Thyroid gland (tissue), 4 donors: ENCODE measurements at regions not wholly inside any gene's neighbourhood (a gene's known extent, or its start where the extent isn't known, plus 50 kb on each side); places are given as distances from the start of the nearest gene placed in this dataset.

Source experiments
- DNase-seq, 2 donors: peaks; one replicate each; pipeline ENCODE4 v3.0.0-alpha.2; 2019
- H3K27ac ChIP-seq, 3 donors: fragments of 200-600 bp; sonication (generic); 1 replicate in 2 of 3; 2 replicates in 1 of 3; pipeline ENCODE4 v1.5.1; 2016 to 2019; ENCODE audit warnings: mild to moderate bottlenecking in 1 of 3, moderate library complexity in 1 of 3
- H3K27me3 ChIP-seq: fragments of 200-600 bp; sonication (generic); one replicate; pipeline ENCODE4 v1.5.1; 2019
- H3K36me3 ChIP-seq, 2 donors: fragments of 200-600 bp; sonication (generic); one replicate each; pipeline ENCODE4 v1.5.1; 2016 to 2019
- H3K4me1 ChIP-seq, 2 donors: fragments of 200-600 bp; sonication (generic); one replicate each; pipeline ENCODE4 v1.5.1; 2017 to 2019
- H3K4me3 ChIP-seq, 3 donors: fragments of 200-600 bp; sonication (generic); replicated peaks in 1 of 3; 1 replicate in 2 of 3; 2 replicates in 1 of 3; pipeline ENCODE4 v1.5.1; 2016; ENCODE audit warnings: mild to moderate bottlenecking in 1 of 3
- H3K9me3 ChIP-seq: fragments of 200-600 bp; sonication (generic); one replicate; pipeline ENCODE4 v1.5.1; 2017
- CTCF ChIP-seq, 6 experiments: fragments of 200-600 bp in 3 of 6; fragments of 450-650 bp in 3 of 6; sonication (generic) in 3 of 6; IDR thresholded peaks; one replicate each; pipeline ENCODE4 v1.5.1; 2016 to 2019; ENCODE audit warnings: antibody characterized with exemption in 6 of 6, mild to moderate bottlenecking in 2 of 6, inconsistent platforms in 1 of 6, moderate library complexity in 1 of 6
- POLR2A ChIP-seq, 2 donors: fragments of 450-650 bp; IDR thresholded peaks; one replicate each; pipeline ENCODE4 v1.6.1; 2017; ENCODE audit warnings: antibody characterized with exemption in 2 of 2, mild to moderate bottlenecking in 2 of 2, moderate library complexity in 1 of 2
- WGBS, 2 donors: methylation state at CpG; one replicate each; pipeline ENCODE4 v1.1.5; 2017; 5-methylcytosine and 5-hydroxymethylcytosine counted together
- intact Hi-C: fragments of 100-400 bp; cut with DNase I; formaldehyde crosslinking; loops from one replicate; pipeline ENCODE4 v1.15.1; 2023

GRCh38 chr2:5975401-5975800, 283.2 kb downstream of the SOX11 start:
- H3K27me3 ChIP-seq = no peaks in the 10 kb centered on the region
- no peaks in the 10 kb centered on the region for H3K9me3 ChIP-seq
- no peak overlapping the region for H3K27ac ChIP-seq
- intact Hi-C loops = no loop called here
- no peak overlapping the region for H3K4me3 ChIP-seq
- H3K36me3 ChIP-seq = no peaks in the 10 kb centered on the region
- no peaks in the 10 kb centered on the region for H3K4me1 ChIP-seq
- no peak for DNase-seq
- no peak for TF ChIP-seq POLR2A (IDR thresholded peaks at IDR 0.05)
- no peak for TF ChIP-seq CTCF (IDR thresholded peaks at IDR 0.05)
- WGBS, 2 donors = 69 to 90% methylated on average over 3 of the region's 3 CpGs

DNA sequence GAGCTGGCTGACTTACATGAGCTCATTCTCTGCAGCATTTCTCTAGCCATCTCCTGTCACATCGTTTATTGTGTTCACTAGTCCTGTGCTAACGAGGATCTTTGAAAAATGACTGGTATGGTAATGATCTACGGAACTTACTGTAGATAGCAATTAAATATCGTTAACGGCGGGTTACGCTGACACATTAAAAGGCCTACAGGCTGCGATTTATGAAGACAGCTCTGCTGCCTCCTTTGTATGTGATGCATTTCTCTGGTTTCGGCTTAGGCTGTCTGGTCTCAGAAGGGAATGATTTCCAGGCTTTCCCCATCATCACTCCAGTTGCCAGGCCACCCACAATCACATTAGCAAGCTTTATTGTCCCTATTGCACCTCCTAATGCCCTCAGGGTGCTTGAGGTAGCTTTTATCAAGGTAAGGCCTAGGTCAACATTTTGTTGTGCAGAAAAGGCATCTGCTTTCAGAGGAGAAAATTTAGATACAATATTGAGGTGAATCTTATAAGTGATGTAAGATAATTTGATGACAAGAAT, 284.4 kb downstream of the SOX11 start:
- intact Hi-C loops = no loop called here
- TF ChIP-seq CTCF (IDR thresholded peaks at IDR 0.05) (no peak), POLR2A (IDR thresholded peaks at IDR 0.05) (no peak)
- Histone ChIP-seq H3K4me1 (peaks cover 2 to 4% of the 10 kb centered on the region in 2 donors), H3K4me3 (no peak overlapping the region), H3K27me3 (no peaks in the 10 kb centered on the region), H3K27ac (no peak overlapping the region), H3K9me3 (no peaks in the 10 kb centered on the region), H3K36me3 (no peaks in the 10 kb centered on the region)
- no peak for DNase-seq
- WGBS, 2 donors = 85 to 94% methylated on average over 9 of the region's 9 CpGs

DNA sequence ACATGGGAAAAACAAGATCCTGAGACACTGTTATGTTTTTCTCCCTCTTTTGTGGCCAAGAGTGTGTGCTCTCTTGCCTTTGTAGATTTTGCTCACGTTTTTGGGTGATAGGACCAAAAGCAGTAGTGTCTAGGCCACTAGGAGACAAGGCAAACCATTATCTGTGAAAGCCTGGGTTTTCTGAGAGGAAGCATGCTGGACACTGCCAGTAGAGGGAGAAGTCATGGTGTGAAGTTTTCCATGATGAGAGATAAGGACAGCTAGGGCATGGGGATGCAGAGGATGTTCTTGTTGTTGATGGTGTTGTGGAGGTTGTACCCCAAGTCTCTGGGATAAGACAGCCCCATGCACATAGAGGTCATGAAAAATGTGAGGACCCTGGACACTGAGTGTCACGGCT, 285.3 kb downstream of the SOX11 start:
- H3K36me3 ChIP-seq = no peaks in the 10 kb centered on the region
- peaks cover 2 to 8% of the 10 kb centered on the region in 2 donors for H3K4me1 ChIP-seq
- no peak for DNase-seq
- no peak overlapping the region for H3K4me3 ChIP-seq
- no peak for TF ChIP-seq POLR2A (IDR thresholded peaks at IDR 0.05)
- TF ChIP-seq CTCF (IDR thresholded peaks at IDR 0.05) = no peak
- H3K9me3 ChIP-seq = no peaks in the 10 kb centered on the region
- 58 to 72% methylated on average over 2 of the region's 2 CpGs for WGBS, 2 donors
- intact Hi-C loops = no loop called here
- H3K27me3 ChIP-seq = no peaks in the 10 kb centered on the region
- no peak overlapping the region for H3K27ac ChIP-seq

DNA sequence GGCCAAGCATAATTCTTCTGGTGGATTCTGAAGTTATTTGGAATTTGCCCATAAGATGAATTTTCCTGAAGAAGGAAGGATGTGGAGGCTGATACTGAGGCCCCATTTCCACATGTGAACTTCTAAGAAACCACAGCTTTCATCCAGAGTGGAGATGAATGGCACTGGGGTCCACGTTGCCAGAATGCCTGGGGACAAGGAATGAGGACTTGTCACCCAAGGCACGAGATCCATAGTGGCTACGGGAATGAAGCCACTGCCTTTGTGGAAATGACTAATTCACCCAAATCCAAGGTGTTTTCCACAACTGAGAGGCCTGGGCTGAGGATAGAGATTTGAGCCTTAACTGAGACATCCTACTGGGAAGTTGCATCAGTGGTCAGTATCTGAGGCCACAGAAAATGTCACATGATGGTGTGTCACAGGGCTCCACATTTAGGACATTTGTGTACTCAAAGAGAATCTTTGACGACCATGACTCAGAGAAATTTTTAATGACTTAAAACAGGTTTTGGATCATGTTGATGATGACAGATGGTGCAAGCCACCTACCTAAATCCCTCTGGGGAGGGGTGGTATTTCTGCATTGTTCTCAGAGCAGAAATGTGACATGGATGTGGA, 286.1 kb downstream of the SOX11 start:
- H3K27ac ChIP-seq = no peak overlapping the region
- intact Hi-C loops = no loop called here
- TF ChIP-seq CTCF (IDR thresholded peaks at IDR 0.05) = no peak
- no peak for TF ChIP-seq POLR2A (IDR thresholded peaks at IDR 0.05)
- no peaks in the 10 kb centered on the region for H3K9me3 ChIP-seq
- no peak overlapping the region for H3K4me3 ChIP-seq
- H3K27me3 ChIP-seq = no peaks in the 10 kb centered on the region
- WGBS, 2 donors = 88 to 93% methylated on average over 4 of the region's 4 CpGs
- H3K36me3 ChIP-seq = no peaks in the 10 kb centered on the region
- H3K4me1 ChIP-seq = peaks cover 2 to 8% of the 10 kb centered on the region in 2 donors
- no peak for DNase-seq

DNA sequence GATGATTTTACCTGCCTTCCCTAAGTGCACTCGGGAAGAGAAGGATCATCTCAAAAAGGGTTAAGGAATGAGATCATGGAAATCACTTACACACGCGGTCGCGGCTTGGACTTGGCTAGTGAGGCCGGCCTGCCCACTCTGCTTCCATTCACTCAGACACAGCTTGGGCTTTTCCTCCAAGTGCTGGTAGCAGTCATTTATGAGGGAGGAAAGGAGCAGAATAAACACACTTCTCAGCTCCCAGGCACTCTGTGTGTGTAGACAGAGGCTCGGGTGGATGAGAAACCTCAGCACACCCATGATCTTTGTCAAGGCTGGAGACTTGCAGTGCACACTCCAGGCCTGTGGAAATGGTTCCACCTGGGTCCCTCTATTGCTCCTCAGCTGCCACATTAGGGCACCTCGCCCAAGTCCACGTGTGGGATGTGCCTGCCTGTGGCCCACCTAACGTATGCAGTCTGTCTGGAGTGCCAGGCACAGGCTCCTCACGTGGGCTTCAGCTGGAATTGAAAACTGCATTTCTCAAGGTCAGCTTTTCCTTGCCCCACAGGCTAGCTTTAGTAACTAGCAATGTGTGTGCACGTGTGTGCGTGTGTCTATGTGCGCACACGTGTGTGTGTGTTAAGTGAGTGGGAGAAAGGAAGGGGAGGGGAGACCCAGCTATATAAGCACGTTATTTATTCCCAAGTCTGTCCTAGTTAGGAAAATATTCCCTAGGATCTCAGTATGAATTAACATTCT, 288.4 kb downstream of the SOX11 start:
- Histone ChIP-seq H3K9me3 (no peaks in the 10 kb centered on the region), H3K4me3 (no peak overlapping the region), H3K36me3 (no peaks in the 10 kb centered on the region), H3K4me1 (peaks cover 2 to 8% of the 10 kb centered on the region in 2 donors), H3K27ac (no peak overlapping the region), H3K27me3 (no peaks in the 10 kb centered on the region)
- WGBS, 2 donors = 60 to 67% methylated on average over 16 of the region's 16 CpGs
- TF ChIP-seq POLR2A (IDR thresholded peaks at IDR 0.05) = no peak
- no peak for TF ChIP-seq CTCF (IDR thresholded peaks at IDR 0.05)
- no peak for DNase-seq
- intact Hi-C loops = no loop called here
